ENCODE measurements at regions not wholly inside any gene's neighbourhood (a gene's known extent, or its start where the extent isn't known, plus 50 kb on each side); places are given as distances from the start of the nearest gene placed in this dataset.

DNA sequence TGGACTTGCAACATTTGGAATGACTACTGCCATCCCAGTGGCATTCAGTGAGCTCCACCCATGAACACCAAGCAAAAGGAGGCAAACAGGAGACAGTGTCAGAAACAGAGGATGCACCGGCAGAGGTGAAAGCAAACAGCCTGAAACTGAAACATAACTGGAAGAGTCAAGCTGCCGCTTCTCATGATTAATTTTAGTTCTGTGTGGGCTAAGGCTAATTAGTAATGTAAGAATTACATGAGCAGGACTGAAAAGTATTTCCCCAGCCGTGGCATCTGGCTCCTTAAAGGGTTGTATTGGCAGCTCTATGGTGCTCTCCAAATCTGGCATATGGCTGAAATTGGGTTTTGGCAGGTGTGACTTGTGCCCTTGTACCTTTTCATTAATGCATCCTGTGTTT is 1108.1 kb downstream of the TSN start:
- Histone ChIP-seq H3K56ac (replicated peaks; ENCODE audit: insufficient read length, low read depth, low read length) (no peak overlapping the region), H3K4ac (replicated peaks; ENCODE audit: insufficient read length, low read depth, low read length) (no peak overlapping the region), H3K23me2 (ENCODE audit: low read depth, low read length) (peaks cover 5% of the 10 kb centered on the region; the same call in 1 of the 2 replicates), H3K18ac (ENCODE audit: extremely low read depth, low read length) (no peak overlapping the region), H4K5ac (ENCODE audit: insufficient read length, low read depth, low read length) (no peak overlapping the region), H2BK15ac (ENCODE audit: low read length) (no peak overlapping the region), H3K4me3 (ENCODE audit: extremely low read depth in 1 of 4, insufficient read depth in 2 of 4, low read depth in 3 of 4, low read length in 4 of 4) (no peak overlapping the region), H2BK12ac (ENCODE audit: low read depth, low read length) (no peak overlapping the region), H3K23ac (ENCODE audit: insufficient read length) (no peak overlapping the region), H4K20me1 (replicated peaks in 1 of 2; ENCODE audit: control insufficient read depth in 1 of 2, insufficient read depth in 2 of 2, low read length in 2 of 2) (peaks cover 0 to 5% of the 10 kb centered on the region in 2 experiments), H2BK20ac (ENCODE audit: low read length) (no peak overlapping the region), H2AK5ac (ENCODE audit: low read depth, low read length) (no peak overlapping the region), H2BK120ac (replicated peaks; ENCODE audit: low read depth, low read length) (no peak overlapping the region), H2BK5ac (ENCODE audit: low read depth, low read length) (no peak overlapping the region), H3K79me1 (ENCODE audit: low read depth, low read length) (no peaks in the 10 kb centered on the region), H3K4me1 (replicated peaks in 1 of 4; ENCODE audit: control insufficient read depth in 3 of 4, insufficient read depth in 4 of 4, low read length in 3 of 4) (no peaks in the 10 kb centered on the region), H3K14ac (ENCODE audit: insufficient read length) (no peak overlapping the region), H4K91ac (replicated peaks; ENCODE audit: insufficient read length, low read length) (no peak overlapping the region), H3K79me2 (ENCODE audit: control insufficient read depth in 1 of 2, insufficient read depth in 2 of 2, low read length in 2 of 2) (no peaks in the 10 kb centered on the region), H3K36me3 (ENCODE audit: control insufficient read depth in 2 of 4, insufficient read depth in 4 of 4, low read length in 3 of 4) (no peaks in the 10 kb centered on the region), H3K27ac (ENCODE audit: low read depth, low read length) (no peak overlapping the region), H3K9me3 (ENCODE audit: insufficient read depth in 2 of 2, low read depth in 1 of 2, low read length in 1 of 2) (no peaks in the 10 kb centered on the region), H4K8ac (ENCODE audit: extremely low read depth, insufficient read depth, low read length) (no peak overlapping the region), H2AFZ (ENCODE audit: low read length) (peak overlapping the region; percentile 4; the same call in 1 of the 2 replicates), H3K9ac (replicated peaks in 1 of 4; ENCODE audit: extremely low read depth in 1 of 4, low read depth in 3 of 4, low read length in 3 of 4) (no peak overlapping the region), H3K27me3 (replicated peaks in 1 of 4; ENCODE audit: control insufficient read depth in 3 of 4, extremely low read depth in 1 of 4, insufficient read depth in 3 of 4, low read length in 3 of 4) (no peaks in the 10 kb centered on the region), H3K4me2 (ENCODE audit: insufficient read depth in 1 of 2, low read depth in 2 of 2, low read length in 2 of 2) (no peak overlapping the region)
- TF ChIP-seq SIRT6 (IDR thresholded peaks at IDR 0.05; ENCODE audit: low read length) = no peak
- TF ChIP-seq SIN3A (conservative IDR thresholded peaks at IDR 0.05 in 1 of 2, IDR thresholded peaks at IDR 0.05 in 1 of 2; ENCODE audit: low read depth in 1 of 2, low read length in 2 of 2) = no peak
- TF ChIP-seq TAF1 (IDR thresholded peaks at IDR 0.05; ENCODE audit: low read depth, low read length) = no peak
- TF ChIP-seq, protein P1, sequence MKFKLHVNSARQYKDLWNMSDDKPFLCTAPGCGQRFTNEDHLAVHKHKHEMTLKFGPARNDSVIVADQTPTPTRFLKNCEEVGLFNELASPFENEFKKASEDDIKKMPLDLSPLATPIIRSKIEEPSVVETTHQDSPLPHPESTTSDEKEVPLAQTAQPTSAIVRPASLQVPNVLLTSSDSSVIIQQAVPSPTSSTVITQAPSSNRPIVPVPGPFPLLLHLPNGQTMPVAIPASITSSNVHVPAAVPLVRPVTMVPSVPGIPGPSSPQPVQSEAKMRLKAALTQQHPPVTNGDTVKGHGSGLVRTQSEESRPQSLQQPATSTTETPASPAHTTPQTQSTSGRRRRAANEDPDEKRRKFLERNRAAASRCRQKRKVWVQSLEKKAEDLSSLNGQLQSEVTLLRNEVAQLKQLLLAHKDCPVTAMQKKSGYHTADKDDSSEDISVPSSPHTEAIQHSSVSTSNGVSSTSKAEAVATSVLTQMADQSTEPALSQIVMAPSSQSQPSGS (IDR thresholded peaks at IDR 0.05; ENCODE audit: low read length) = no peak
- no peak for TF ChIP-seq BACH1 (IDR thresholded peaks at IDR 0.05; ENCODE audit: low read length)
- no peak for TF ChIP-seq CHD2 (IDR thresholded peaks at IDR 0.05; ENCODE audit: low read length)
- TF ChIP-seq RBBP5 (IDR thresholded peaks at IDR 0.05; ENCODE audit: borderline replicate concordance, low read depth, low read length) = no peak
- TF ChIP-seq TCF12 (IDR thresholded peaks at IDR 0.05; ENCODE audit: low read depth, low read length) = no peak
- TF ChIP-seq, protein P2, sequence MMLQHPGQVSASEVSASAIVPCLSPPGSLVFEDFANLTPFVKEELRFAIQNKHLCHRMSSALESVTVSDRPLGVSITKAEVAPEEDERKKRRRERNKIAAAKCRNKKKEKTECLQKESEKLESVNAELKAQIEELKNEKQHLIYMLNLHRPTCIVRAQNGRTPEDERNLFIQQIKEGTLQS (IDR thresholded peaks at IDR 0.05; ENCODE audit: insufficient read depth, low read depth, low read length) = no peak
- TF ChIP-seq EGR1 (IDR thresholded peaks at IDR 0.05; ENCODE audit: borderline replicate concordance, low read depth, low read length) = no peak
- no peak for TF ChIP-seq SRF (IDR thresholded peaks at IDR 0.05; ENCODE audit: low read depth, low read length)
- TF ChIP-seq EP300 (IDR thresholded peaks at IDR 0.05; ENCODE audit: borderline replicate concordance in 1 of 2, low read depth in 2 of 2, low read length in 2 of 2) = no peak
- ChIA-PET CTCF (ENCODE audit: partially characterized antibody) (no interaction called here), POLR2A (ENCODE audit: partially characterized antibody) (no interaction called here)
- no peak for FAIRE-seq
- no peak for DNase-seq (ENCODE audit: low read depth in 1 of 2, low spot score in 2 of 2)
- 90% methylated on average over 3 of the region's 3 CpGs; no CpG with 5 or more reads in 1 of the 2 experiments for WGBS, 2 experiments (ENCODE audit: extremely low coverage in 1 of 2, insufficient coverage in 1 of 2, insufficient read length in 1 of 2, insufficient replicate concordance in 2 of 2, low coverage in 1 of 2, low lambda C conversion rate in 2 of 2, missing lambda C conversion rate in 1 of 2)
